HG03469 (cell line): ENCODE measurements at regions not wholly inside any gene's neighbourhood (a gene's known extent, or its start where the extent isn't known, plus 50 kb on each side); places are given as distances from the start of the nearest gene placed in this dataset.
"Not testable (repeated sequence)": the region's sequence is repeated elsewhere in the genome, so short reads cannot be mapped to it uniquely, and the experiment has no call there.

Experiments
- ATAC-seq: cut with Tn5 transposase; IDR thresholded peaks from one replicate; pipeline ENCODE4 v1.9.1; 2021; ENCODE audit warnings: mild to moderate bottlenecking, moderate library complexity, moderate number of reproducible peaks; ENCODE audit not compliant: unreplicated experiment

DNA sequence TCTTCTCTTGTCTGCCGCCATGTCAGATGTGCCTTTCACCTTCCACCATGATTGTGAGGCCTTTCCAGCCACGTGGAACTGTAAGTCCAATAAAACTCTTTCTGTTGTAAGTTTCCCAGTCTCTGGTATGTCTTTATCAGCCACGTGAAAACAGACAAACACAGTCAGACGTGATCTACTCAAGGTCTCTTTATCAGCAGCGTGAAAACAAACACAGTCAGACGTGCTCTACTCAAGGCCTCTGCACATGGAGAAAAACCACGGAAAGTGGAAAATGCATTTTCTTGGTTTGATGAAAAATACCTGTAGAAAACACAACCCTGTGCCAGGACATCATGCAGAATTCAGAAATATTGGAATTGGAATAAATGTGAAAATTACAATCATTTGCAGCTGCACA lies 1115.7 kb downstream of the TMEM121 start:
- ATAC-seq = no peak

DNA sequence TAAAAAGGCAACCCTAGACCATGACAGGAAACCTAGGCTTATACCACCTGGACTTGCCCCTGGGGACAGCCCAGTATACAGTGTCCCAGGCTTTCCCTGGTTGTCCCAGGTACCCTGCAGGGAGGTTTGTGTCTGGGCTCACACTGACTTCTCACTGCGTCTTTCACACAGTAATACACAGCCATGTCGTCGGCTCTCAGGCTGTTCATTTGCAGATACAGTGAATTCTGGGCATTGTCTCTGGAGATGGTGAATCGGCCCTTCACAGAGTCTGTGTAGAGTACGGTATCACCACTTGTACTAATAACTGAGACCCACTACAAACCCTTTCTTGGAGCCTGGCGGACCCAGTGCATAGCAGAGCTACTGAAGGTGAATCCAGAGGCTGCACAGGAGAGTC lies 1116.6 kb downstream of the TMEM121 start:
- not testable (repeated sequence) for ATAC-seq

DNA sequence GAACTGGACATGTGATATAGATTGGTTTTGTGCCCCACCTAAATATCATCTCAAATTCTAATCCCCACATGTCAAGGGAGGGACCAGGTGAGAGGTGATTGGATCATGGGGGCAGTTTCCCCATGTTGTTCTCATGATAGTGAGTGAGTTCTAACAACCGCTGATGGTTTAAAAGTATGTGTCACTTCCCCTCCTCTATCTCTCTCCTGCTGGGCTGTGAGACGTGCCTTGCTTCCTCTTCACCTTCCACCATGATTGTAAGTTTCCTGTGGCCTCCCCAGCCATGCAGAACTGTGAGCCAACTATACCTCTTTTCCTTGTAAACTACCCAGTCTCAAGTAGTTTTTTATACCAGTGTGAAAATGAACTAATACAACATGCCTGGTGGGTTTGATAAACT lies 1122.5 kb downstream of the TMEM121 start:
- not testable (repeated sequence) for ATAC-seq

DNA sequence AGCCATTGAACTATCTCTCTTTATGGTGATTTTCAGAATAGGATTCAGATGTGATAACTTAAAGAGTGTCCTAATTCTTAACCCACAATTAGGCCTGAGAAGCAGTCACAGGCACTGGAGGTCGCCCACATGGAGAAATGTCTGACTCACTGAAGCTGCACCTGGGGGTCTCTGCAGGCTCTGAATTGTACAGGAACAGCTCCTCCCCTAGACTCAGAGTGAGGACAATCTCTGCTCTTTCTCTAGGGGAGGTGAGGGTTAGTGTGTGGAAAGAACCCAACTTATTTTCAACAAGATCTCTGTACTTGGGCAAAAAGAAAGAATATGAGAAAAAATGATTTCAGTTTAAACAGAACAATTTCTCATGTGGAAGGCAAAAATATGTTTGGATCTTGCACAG lies 1124.6 kb downstream of the TMEM121 start:
- no peak for ATAC-seq

DNA sequence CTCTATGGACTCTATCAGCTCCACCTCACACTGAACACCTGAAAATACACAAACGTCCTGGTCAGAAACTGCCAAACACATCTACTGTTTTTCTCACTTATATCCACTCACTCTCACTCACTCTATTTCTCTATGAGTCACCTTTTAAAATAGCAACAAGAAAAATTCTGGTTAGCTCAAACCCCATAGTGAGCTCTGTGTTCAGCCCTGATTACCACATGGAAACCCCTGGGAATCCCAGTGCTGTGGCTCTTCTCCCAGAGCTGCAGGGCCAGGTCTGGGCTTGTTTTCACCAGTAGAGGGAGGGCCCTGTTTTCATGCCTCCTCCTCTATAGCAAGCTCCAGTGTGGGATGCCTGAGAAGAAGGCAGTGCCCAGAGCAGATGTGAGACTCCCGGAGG lies 1126.1 kb downstream of the TMEM121 start:
- ATAC-seq = no peak

DNA sequence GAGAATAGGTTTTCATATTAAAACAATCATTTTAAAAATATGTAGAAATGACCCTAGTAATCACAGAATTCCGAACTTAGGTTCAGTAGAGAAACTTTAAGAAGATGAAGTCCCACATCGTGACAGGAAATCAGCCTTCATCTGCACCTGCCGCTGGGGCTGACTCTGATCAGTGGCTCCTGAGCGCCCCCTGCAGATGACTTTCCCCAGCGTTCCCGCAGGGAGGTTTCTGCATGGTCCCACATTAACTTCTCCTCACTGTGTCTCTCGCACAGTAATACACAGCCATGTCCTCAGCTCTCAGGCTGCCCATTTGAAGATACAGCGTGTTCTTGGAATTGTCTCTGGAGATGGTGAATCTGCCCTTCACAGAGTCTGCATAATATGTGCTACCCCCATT lies 1131.1 kb downstream of the TMEM121 start:
- no peak for ATAC-seq

DNA sequence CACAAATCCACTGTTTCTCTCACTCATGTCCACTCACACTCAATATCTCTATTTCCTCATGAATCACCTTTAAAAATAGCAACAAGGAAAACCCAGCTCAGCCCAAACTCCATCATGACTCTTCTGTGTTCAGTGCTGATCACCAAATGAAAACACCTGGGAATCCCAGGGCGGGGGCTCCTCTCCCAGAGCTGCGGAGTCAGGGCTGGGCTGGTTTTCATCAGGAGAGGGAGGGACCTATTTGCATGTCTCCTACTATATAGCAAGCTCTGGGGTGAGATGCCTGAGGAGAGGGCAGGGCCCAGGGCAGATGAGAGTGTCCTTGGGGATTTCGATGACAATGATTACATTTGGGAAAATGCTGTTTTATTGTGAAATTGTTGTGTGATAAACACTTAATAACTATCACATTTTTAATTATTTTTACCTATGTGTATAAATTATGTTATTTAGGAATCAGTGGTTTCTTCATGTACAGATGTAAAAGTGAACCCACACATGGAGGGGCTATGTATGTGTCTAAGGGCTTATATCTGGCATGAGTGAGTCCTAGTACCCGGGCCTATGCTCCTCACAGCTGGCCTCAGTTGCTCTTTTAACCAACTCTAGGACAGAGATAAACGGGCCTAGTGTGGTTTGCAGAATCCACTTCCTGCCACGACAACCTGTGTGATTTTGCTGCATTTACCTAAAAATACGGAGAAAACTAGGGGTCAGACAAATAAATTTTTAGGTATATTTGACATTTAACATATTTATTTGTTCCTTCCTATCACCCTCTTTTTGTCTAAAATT lies 1131.9 kb downstream of the TMEM121 start:
- ATAC-seq = not testable (repeated sequence)

DNA sequence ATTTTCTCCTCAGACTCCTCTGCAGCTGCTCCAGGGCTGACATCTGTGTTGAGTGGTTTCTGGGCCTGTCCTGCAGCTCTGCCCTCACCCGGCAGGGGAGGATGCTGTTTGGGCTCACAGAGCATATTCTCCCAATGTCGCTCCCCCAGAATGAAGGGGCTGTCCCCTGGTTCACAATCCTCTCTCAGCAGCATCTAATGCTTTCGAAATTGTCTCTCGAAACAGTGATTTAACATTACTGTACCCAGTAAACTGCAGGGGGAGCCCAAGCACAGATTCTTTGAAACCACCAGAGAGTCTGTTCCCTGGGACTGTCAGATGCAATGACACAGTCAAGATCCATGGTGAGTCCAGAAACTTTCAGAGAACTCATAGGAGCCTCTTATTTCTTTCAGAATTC lies 1135.2 kb downstream of the TMEM121 start:
- not testable (repeated sequence) for ATAC-seq

DNA sequence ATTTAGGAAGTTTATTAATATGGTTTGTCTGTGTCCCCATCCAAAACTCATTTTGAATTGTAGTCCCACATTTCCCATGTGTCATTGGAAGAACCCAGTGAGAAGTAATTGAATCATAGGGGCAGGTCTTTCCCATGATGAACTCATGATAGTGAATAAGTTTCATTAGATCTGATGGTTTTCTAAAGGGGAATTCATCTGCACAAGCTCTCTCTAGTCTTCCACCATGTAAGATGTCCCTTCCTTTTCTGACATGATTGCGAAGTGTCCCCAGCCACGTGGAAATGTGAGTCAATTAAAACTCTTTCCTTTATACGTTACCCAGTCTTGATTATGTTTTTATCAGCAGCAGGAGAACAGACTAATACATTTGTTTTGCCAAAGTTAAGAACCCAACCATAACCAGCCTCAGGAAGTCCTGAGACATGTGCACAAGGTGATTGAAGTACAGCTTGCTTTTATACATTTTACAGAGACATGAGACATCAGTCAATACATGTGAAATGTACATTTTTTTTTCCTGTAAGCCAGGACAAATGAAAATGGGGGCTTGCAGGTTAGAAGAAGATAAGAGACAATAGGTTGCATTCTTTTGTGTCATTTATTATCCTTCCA lies 1136.7 kb downstream of the TMEM121 start:
- no peak for ATAC-seq

DNA sequence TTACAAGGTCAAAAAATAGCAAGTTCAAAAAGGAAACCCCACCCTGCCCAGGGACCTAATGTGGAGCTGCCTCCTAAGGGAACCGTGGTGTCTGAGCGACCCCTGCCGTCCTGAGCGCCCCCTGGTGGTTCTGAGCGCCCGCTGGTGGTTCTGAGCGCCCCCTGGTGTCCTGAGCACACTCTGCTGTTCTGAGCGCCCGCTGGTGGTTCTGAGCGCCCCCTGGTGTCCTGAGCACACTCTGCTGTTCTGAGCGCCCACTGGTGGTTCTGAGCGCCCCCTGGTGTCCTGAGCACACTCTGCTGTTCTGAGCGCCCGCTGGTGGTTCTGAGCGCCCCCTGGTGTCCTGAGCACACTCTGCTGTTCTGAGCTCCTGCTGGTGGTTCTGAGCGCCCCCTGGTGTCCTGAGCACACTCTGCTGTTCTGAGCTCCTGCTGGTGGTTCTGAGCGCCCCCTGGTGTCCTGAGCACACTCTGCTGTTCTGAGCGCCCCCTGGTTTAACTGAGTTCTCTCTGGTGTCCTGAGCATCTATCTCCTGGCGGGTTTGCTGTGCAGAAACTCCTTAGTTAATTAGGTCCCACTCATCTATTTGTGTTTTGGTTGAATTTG lies 1137.5 kb downstream of the TMEM121 start:
- not testable (repeated sequence) for ATAC-seq

DNA sequence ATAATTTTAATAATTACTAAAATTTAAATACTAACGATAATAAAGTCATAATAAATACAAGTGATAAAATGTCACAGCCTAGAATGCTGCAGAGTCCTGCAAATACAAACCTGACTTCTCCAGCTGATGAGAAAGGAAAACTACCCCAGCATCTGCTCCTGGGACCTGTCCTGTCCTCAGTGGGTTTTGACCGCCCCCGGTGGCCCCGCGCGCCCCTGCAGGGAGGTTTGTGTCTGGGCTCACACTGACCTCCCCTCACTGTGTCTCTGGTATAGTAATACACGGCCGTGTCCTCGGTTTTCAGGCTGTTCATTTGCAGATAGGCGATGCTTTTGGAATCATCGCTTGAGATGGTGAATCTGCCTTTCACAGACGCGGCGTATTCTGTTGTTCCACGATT lies 1139.4 kb downstream of the TMEM121 start:
- no peak for ATAC-seq

DNA sequence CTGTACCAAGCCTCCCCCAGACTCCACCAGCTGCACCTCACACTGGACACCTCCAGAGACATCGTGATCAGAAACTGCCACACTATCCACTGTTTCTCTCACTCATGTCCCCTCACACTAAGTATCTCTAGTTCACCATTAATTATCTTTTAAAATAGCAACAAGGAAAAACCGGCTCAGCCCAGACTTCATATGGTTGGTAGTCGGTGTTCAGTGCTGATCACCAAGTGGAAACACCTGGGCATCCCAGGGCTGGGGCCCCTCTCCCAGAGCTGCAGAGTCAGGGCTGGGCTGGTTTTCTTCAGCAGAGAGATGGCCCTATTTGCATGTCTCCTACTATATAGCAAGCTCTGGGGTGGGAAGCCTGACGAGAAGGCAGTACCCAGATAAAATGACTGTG lies 1140.0 kb downstream of the TMEM121 start:
- ATAC-seq = no peak

DNA sequence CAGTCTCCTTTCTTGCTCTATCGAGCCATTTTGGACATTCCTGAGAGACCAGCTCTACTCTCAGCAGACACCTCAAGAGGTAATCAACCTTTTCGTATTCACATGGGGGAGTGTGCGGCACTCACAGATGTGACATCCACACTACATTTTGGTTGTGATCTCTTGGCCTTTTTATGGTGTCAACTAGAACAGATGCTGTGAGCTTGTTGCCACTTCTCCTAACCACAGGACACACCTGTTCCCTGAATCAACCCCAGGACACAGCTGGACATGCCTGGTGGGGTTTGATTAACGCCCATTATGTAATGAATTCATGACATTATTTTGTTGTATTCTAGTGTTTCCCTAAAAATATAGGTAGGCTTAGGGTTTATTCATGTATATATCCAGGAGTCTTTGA lies 1143.6 kb downstream of the TMEM121 start:
- ATAC-seq = no peak

DNA sequence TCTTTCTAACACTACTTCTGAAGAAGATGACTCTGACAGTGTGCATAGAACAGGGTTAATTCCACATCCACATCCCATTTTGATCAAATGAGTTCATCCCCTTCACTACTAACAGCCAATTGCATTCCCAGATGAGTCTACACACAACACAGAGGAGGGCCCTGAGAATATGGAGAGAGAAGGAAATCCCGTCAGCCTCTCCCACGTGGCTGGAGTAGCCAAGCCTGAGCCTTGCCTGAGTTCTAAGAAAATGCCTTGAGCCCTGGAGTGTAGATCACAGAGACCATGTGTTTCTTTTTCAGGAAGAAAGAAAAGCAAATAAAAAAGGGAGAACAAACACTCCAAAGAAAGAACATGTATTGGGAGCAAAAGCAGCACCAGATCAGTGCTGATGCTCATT lies 1147.7 kb downstream of the TMEM121 start:
- ATAC-seq = not testable (repeated sequence)

DNA sequence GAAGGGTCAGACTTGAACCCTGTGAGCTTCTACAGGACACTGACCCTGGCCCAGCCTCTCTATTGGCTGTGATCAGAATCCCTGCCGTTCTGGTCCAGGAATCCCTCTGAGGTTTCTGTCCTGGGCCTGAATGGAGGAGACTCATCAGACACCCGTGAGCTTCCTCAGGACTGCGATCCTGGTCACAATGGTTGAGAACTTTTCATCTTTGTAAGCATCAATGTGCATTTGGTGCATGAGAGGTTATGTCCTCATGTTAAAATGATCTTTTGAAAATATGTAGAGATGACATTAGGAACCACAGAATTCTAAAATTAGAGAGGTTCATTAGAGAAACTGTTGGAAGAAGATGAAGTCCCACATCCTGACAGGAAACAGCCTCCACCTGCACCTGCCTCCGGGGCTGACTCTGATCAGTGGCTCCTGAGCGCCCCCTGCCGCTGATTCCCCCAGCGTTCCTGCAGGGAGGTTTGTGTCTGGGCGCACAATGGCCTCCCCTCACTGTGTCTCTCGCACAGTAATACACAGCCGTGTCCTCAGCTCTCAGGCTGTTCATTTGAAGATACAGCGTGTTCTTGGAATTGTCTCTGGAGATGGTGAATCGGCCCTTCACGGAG lies 1148.2 kb downstream of the TMEM121 start:
- not testable (repeated sequence) for ATAC-seq

DNA sequence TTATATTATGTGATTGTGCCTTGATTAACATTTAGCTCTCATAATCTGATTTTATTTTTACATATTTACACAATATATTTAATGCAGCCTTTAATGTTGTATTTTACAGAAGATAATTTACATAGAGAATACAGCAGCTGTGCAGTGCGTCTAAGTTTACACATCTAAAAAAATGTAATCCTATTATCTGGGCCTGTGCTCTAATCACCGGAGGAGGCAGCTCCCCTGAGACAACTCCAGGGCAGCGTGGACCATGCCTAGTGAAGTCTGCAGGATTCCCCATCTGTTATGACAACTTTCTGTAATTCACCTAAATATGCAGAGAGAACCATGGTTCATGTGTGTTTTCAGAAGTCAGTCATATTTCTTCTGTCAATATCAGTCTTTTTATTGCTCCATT lies 1149.3 kb downstream of the TMEM121 start:
- ATAC-seq = not testable (repeated sequence)

DNA sequence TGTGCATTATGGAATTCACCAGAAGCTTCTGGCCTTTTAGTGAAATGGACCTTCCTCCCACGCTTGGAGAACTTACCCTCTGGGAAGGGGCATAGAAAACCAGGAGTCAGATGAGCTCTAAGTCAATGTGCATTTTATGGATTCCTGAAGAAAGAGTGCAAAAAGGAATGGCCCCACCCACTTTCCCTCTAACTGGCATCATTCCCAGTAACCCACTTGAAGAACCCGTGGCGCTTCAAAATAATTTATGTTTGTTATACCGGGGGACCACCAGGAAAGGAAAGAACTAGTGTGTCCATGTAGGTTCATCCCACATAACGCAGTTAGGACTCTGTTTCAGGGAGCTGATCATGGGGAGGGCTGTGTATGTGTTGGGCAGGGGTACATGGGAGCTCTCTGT lies 1153.4 kb downstream of the TMEM121 start:
- no peak for ATAC-seq

DNA sequence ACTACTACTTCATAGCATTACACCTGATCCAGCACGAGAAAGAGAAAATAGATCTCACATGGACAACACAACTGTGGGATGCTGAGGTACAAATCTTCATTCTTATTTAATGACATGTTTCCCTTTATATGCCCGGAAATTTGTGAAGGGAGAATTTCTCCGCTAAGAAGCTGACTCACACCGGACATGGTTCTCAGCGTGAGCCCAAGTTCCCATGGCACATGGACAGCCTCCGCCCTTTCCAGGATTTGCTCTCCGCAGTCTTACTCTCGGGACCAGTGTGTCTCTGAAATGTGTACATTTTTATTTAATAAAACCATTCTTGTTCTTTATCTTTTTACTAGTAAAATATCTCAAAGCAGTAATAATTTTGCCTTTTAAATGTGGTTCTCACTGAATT lies 1154.8 kb downstream of the TMEM121 start:
- no peak for ATAC-seq

DNA sequence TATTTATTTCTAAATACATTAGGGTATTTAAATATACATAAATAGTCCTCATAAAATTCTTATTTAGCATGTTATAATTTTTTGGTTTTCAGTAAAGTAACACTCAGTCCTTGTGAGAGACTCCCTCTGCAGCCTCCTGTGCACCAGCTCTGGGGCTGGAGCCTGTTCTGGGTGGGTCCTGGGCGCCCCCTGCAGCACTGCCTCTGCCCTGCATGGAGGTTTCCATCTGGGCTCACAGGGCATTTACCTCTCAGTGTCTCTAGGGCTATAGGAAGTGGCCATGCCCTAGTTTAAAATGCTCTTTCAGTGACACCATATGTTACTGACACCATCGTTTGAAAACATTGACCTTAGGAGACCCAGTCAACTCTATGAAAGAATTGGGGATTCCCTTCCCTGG lies 1155.2 kb downstream of the TMEM121 start:
- no peak for ATAC-seq

DNA sequence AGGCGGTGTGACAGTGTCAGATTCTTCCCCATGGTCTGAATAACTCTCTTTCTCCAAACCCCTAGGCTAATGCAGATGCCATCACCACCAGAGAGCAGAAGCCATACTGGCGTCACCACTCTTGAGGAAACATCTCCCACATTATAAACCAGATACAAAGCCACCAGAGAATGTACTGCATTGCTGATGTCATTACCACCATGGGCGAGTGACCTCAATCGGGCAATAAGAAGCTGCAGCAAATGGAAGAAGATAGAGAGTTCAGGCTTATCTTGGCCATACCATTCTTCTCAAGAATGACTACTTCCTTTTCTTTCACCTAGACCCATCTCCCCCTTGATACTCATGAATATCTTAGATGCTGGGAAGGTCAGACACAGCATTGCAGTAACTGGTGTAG lies 1157.2 kb downstream of the TMEM121 start:
- no peak for ATAC-seq

DNA sequence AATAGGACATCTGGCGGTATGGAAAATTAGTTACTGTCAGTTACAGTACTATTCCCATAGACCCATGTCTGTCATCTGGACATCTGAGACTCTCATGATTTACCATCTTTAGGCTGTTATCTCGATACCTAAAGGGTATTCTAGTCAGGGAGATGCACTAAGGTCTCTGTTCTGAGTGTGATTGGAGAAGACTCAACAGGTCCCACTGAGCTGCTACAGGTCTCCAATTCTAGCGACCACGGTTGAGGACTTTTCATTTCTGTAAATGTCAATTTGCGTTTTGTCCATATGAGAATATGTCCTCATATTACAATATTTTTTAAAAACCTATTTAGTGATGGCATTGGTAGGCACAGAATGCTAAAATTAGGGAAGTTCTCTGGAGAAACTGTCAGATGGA lies 1160.2 kb downstream of the TMEM121 start:
- ATAC-seq = no peak
